Astrocyte (in vitro differentiated cells and primary cell): ENCODE measurements at regions not wholly inside any gene's neighbourhood (a gene's known extent, or its start where the extent isn't known, plus 50 kb on each side); places are given as distances from the start of the nearest gene placed in this dataset.

Source experiments
- DNase-seq: peaks from one replicate; pipeline ENCODE4 v3.0.0-alpha.2; 2010; ENCODE audit warnings: low read depth
- FAIRE-seq: peaks from 2 replicates; lab custom pipeline; 2011; peaks lifted over from hg19 to GRCh38; lab: Jason Lieb, UNC
- H2AFZ ChIP-seq: 2 replicates; pipeline ENCODE4 v1.6.0; 2012; ENCODE audit warnings: low read depth, low read length, inconsistent platforms
- H3K27ac ChIP-seq: 2 replicates; pipeline ENCODE4 v1.5.1; 2011; ENCODE audit warnings: low read depth, low read length, inconsistent platforms
- H3K27me3 ChIP-seq: 2 replicates; pipeline ENCODE4 v1.6.0; 2011; ENCODE audit warnings: low read length, inconsistent platforms; ENCODE audit not compliant: insufficient read depth
- H3K36me3 ChIP-seq: 2 replicates; pipeline ENCODE4 v1.5.1; 2011; ENCODE audit warnings: low read length, inconsistent platforms; ENCODE audit not compliant: insufficient read depth
- H3K4me1 ChIP-seq: 2 replicates; pipeline ENCODE4 v1.5.1; 2011; ENCODE audit warnings: low read length, inconsistent platforms; ENCODE audit not compliant: insufficient read depth
- H3K4me2 ChIP-seq: 2 replicates; pipeline ENCODE4 v1.6.0; 2012; ENCODE audit warnings: low read length, inconsistent platforms
- H3K4me3 ChIP-seq: 2 replicates; pipeline ENCODE4 v1.5.1; 2011; ENCODE audit warnings: low read depth, mild to moderate bottlenecking, low read length, inconsistent platforms; ENCODE audit not compliant: insufficient read depth
- H3K79me2 ChIP-seq: 2 replicates; pipeline ENCODE4 v1.6.0; 2012; ENCODE audit warnings: mild to moderate bottlenecking, low read length, inconsistent platforms; ENCODE audit not compliant: insufficient read depth
- H3K9ac ChIP-seq: 2 replicates; pipeline ENCODE4 v1.6.0; 2012; ENCODE audit warnings: mild to moderate bottlenecking, low read length, inconsistent platforms
- H3K9me3 ChIP-seq: 2 replicates; pipeline ENCODE4 v1.5.1; 2012; ENCODE audit warnings: low read depth, mild to moderate bottlenecking, low read length, inconsistent platforms; ENCODE audit not compliant: insufficient read depth
- H4K20me1 ChIP-seq: 2 replicates; pipeline ENCODE4 v1.6.0; 2012; ENCODE audit warnings: low read length, inconsistent platforms; ENCODE audit not compliant: insufficient read depth
- H3K27ac Mint-ChIP-seq: one replicate; pipeline ENCODE4 v1.8.0; 2021; ENCODE audit warnings: mild to moderate bottlenecking, mixed read lengths; ENCODE audit not compliant: unreplicated experiment
- H3K27me3 Mint-ChIP-seq: one replicate; pipeline ENCODE4 v1.8.0; 2021; ENCODE audit warnings: low read depth, mixed read lengths; ENCODE audit not compliant: unreplicated experiment
- H3K36me3 Mint-ChIP-seq: one replicate; pipeline ENCODE4 v1.8.0; 2021; ENCODE audit warnings: low read depth, mixed read lengths; ENCODE audit not compliant: unreplicated experiment
- H3K4me1 Mint-ChIP-seq: one replicate; pipeline ENCODE4 v1.8.0; 2021; ENCODE audit warnings: low read depth, mixed read lengths; ENCODE audit not compliant: unreplicated experiment
- H3K4me3 Mint-ChIP-seq: one replicate; pipeline ENCODE4 v1.8.0; 2021; ENCODE audit warnings: mild to moderate bottlenecking, moderate library complexity, mixed read lengths; ENCODE audit not compliant: unreplicated experiment
- H3K9me3 Mint-ChIP-seq: one replicate; pipeline ENCODE4 v1.8.0; 2021; ENCODE audit warnings: mild to moderate bottlenecking, mixed read lengths; ENCODE audit not compliant: unreplicated experiment
- EZH2 ChIP-seq: IDR thresholded peaks from 2 replicates; pipeline ENCODE4 v1.6.1; 2012; ENCODE audit warnings: mild to moderate bottlenecking, low read length, inconsistent platforms; ENCODE audit not compliant: insufficient read depth
- TF ChIP-seq, protein P1 (sequence below): IDR thresholded peaks from 2 replicates; pipeline ENCODE4 v1.5.1; 2011; ENCODE audit warnings: low read depth, mild to moderate bottlenecking, inconsistent platforms, low read length, moderate library complexity; ENCODE audit not compliant: insufficient read depth

DNA sequence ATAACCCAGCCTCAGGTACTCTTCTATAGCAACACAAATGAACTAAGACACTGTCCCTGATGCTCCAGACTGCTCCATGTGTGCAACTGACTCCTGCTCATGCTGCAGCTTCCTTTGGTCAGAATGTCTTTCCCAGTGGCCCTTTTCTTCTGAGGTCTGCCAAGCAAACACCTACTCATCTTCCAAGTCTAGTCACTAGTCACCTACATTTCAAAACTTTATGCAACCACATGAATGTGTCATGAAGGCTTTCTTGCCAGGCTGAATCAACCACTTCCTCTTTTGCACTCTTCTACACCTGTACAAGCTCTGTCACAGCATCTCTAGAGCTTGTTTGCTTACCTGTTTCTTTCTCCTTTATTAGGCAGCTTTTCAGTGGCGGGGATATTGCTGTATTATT is 75.8 kb downstream of the LSMEM1 start:
- Histone ChIP-seq H3K4me2 (no peak overlapping the region), H3K79me2 (no peaks in the 10 kb centered on the region), H2AFZ (no peak overlapping the region), H3K27ac (no peak overlapping the region), H3K4me3 (no peak overlapping the region), H3K27me3 (no peaks in the 10 kb centered on the region), H4K20me1 (no peaks in the 10 kb centered on the region), H3K36me3 (no peaks in the 10 kb centered on the region), H3K9ac (no peak overlapping the region), H3K9me3 (no peaks in the 10 kb centered on the region), H3K4me1 (no peaks in the 10 kb centered on the region)
- Mint-ChIP-seq H3K27me3 (no peaks in the 10 kb centered on the region), H3K27ac (no peak overlapping the region), H3K9me3 (no peaks in the 10 kb centered on the region), H3K4me1 (peaks cover 2% of the 10 kb centered on the region), H3K4me3 (no peak overlapping the region), H3K36me3 (no peaks in the 10 kb centered on the region)
- no peak for DNase-seq
- TF ChIP-seq, protein P1, sequence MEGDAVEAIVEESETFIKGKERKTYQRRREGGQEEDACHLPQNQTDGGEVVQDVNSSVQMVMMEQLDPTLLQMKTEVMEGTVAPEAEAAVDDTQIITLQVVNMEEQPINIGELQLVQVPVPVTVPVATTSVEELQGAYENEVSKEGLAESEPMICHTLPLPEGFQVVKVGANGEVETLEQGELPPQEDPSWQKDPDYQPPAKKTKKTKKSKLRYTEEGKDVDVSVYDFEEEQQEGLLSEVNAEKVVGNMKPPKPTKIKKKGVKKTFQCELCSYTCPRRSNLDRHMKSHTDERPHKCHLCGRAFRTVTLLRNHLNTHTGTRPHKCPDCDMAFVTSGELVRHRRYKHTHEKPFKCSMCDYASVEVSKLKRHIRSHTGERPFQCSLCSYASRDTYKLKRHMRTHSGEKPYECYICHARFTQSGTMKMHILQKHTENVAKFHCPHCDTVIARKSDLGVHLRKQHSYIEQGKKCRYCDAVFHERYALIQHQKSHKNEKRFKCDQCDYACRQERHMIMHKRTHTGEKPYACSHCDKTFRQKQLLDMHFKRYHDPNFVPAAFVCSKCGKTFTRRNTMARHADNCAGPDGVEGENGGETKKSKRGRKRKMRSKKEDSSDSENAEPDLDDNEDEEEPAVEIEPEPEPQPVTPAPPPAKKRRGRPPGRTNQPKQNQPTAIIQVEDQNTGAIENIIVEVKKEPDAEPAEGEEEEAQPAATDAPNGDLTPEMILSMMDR, result no peak
- TF ChIP-seq EZH2, result no peak
- no peak for FAIRE-seq

- H4K20me1 ChIP-seq, result no peaks in the 10 kb centered on the region
- Mint-ChIP-seq H3K27ac (no peak overlapping the region), H3K36me3 (no peaks in the 10 kb centered on the region), H3K4me1 (no peaks in the 10 kb centered on the region), H3K27me3 (no peaks in the 10 kb centered on the region), H3K4me3 (no peak overlapping the region), H3K9me3 (peaks cover 2% of the 10 kb centered on the region)
- DNase-seq, result no peak
- H3K9me3 ChIP-seq, result no peaks in the 10 kb centered on the region
- no peaks in the 10 kb centered on the region for H3K36me3 ChIP-seq
- no peak overlapping the region for H3K27ac ChIP-seq
- H3K9ac ChIP-seq, result no peak overlapping the region
- no peaks in the 10 kb centered on the region for H3K79me2 ChIP-seq
- H2AFZ ChIP-seq, result no peak overlapping the region
- no peak for FAIRE-seq
- H3K4me3 ChIP-seq, result no peak overlapping the region
- no peaks in the 10 kb centered on the region for H3K27me3 ChIP-seq
- no peak overlapping the region for H3K4me2 ChIP-seq
- H3K4me1 ChIP-seq, result no peaks in the 10 kb centered on the region
- TF ChIP-seq, protein P1, result no peak
- TF ChIP-seq EZH2, result no peak
These were observed 85.9 kb downstream of the LSMEM1 start for GRCh38 chr7:112566442-112567324.

DNA sequence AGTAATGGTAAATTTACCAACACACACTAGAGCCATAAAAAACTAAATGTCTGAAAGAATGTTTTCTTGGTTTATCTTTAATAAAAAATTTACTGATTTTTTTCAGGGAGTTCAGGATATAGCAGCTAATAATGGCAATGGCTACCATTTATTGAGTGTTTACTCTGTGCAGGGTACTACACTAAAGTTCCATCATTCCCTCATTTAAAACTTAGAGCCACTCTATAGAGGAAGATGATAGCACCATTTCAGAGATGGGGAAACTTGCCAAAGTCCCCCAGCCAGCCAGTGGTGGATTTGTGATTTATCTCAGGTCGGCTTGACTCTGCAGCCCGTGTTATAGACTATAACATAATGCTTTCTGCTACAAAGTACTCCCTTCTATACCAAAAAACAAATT is 86.6 kb downstream of the LSMEM1 start:
- TF ChIP-seq EZH2, result no peak
- TF ChIP-seq, protein P1, result no peak
- Histone ChIP-seq H3K4me2 (no peak overlapping the region), H3K36me3 (no peaks in the 10 kb centered on the region), H4K20me1 (no peaks in the 10 kb centered on the region), H2AFZ (no peak overlapping the region), H3K27ac (no peak overlapping the region), H3K79me2 (no peaks in the 10 kb centered on the region), H3K27me3 (no peaks in the 10 kb centered on the region), H3K9ac (no peak overlapping the region), H3K4me1 (no peaks in the 10 kb centered on the region), H3K4me3 (no peak overlapping the region), H3K9me3 (no peaks in the 10 kb centered on the region)
- H3K9me3 Mint-ChIP-seq, result peaks cover 2% of the 10 kb centered on the region
- H3K4me1 Mint-ChIP-seq, result peaks cover 2% of the 10 kb centered on the region
- FAIRE-seq (no peak), DNase-seq (no peak)
- H3K4me3 Mint-ChIP-seq, result no peak overlapping the region
- no peaks in the 10 kb centered on the region for H3K36me3 Mint-ChIP-seq
- no peak overlapping the region for H3K27ac Mint-ChIP-seq
- H3K27me3 Mint-ChIP-seq, result no peaks in the 10 kb centered on the region
